DOHH2 (cell line): ENCODE measurements at regions not wholly inside any gene's neighbourhood (a gene's known extent, or its start where the extent isn't known, plus 50 kb on each side); places are given as distances from the start of the nearest gene placed in this dataset.

ENCODE experiments used
- EZH2phosphoT487 ChIP-seq: fragments of 200-600 bp; sonication (generic); IDR thresholded peaks from 2 replicates; pipeline ENCODE4 v1.6.1; 2017; ENCODE audit warnings: borderline replicate concordance, mild to moderate bottlenecking, antibody characterized with exemption, low read length, moderate library complexity, mixed read lengths
- TF ChIP-seq, protein P1 (sequence below): fragments of 200-600 bp; sonication (generic); IDR thresholded peaks from one replicate; pipeline ENCODE4 v1.5.1; 2014; ENCODE audit warnings: antibody characterized with exemption, mild to moderate bottlenecking, low read depth, low read length; ENCODE audit not compliant: poor library complexity, severe bottlenecking

DNA sequence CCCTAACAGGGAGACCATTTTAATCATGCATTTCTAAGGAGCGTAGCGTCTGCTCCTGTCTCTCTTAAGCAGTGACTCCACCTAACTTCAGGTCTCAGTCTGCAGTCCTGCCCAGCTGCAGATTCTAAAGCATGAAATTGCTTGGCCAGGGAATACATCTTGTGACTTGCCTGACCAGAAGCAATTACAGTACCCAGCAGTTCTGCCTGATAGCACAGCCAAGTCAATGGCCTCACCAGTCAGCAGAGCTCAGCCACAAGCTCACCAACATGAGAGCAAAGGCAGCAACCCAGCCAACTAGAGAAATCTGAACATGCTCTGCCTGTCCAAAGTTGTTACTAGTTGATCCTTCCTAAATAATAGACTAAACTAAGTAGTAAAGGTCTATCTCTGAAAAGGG, 2011.9 kb upstream of the PCDH10 start:
- TF ChIP-seq, protein P1, sequence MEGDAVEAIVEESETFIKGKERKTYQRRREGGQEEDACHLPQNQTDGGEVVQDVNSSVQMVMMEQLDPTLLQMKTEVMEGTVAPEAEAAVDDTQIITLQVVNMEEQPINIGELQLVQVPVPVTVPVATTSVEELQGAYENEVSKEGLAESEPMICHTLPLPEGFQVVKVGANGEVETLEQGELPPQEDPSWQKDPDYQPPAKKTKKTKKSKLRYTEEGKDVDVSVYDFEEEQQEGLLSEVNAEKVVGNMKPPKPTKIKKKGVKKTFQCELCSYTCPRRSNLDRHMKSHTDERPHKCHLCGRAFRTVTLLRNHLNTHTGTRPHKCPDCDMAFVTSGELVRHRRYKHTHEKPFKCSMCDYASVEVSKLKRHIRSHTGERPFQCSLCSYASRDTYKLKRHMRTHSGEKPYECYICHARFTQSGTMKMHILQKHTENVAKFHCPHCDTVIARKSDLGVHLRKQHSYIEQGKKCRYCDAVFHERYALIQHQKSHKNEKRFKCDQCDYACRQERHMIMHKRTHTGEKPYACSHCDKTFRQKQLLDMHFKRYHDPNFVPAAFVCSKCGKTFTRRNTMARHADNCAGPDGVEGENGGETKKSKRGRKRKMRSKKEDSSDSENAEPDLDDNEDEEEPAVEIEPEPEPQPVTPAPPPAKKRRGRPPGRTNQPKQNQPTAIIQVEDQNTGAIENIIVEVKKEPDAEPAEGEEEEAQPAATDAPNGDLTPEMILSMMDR: no peak
- no peak for TF ChIP-seq EZH2phosphoT487
